Liver (tissue), 3 donors: ENCODE measurements at regions not wholly inside any gene's neighbourhood (a gene's known extent, or its start where the extent isn't known, plus 50 kb on each side); places are given as distances from the start of the nearest gene placed in this dataset.

ENCODE experiments used
- EGR1 ChIP-seq, 2 donors: IDR thresholded peaks; 2 replicates each; pipeline ENCODE4 v1.6.1; 2016 to 2018; ENCODE audit warnings: antibody characterized with exemption in 2 of 2, low read depth in 2 of 2
- GABPA ChIP-seq, 2 donors: IDR thresholded peaks in 1 of 2; conservative IDR thresholded peaks in 1 of 2; 2 replicates each; pipeline ENCODE4 v1.6.1; 2016; ENCODE audit warnings: antibody characterized with exemption in 2 of 2, mild to moderate bottlenecking in 1 of 2, moderate library complexity in 1 of 2
- HNF4G ChIP-seq: IDR thresholded peaks from 2 replicates; pipeline ENCODE4 v1.6.1; 2016; ENCODE audit warnings: antibody characterized with exemption
- JUND ChIP-seq, 2 donors: IDR thresholded peaks; 2 replicates each; pipeline ENCODE4 v1.6.1; 2016; ENCODE audit warnings: antibody characterized with exemption in 2 of 2
- NR2F2 ChIP-seq: IDR thresholded peaks from 2 replicates; pipeline ENCODE4 v1.6.1; 2016; ENCODE audit warnings: antibody characterized with exemption
- RAD21 ChIP-seq, 2 donors: IDR thresholded peaks; 2 replicates each; pipeline ENCODE4 v1.6.1; 2016; ENCODE audit warnings: antibody characterized with exemption in 2 of 2, mild to moderate bottlenecking in 2 of 2
- RXRA ChIP-seq, 2 donors: IDR thresholded peaks; 2 replicates each; pipeline ENCODE4 v1.6.1; 2017 to 2018; ENCODE audit warnings: antibody characterized with exemption in 2 of 2, mild to moderate bottlenecking in 1 of 2
- SP1 ChIP-seq: IDR thresholded peaks from 2 replicates; pipeline ENCODE4 v1.6.1; 2018; ENCODE audit warnings: antibody characterized with exemption, mild to moderate bottlenecking
- TAF1 ChIP-seq: conservative IDR thresholded peaks from 2 replicates; pipeline ENCODE4 v1.6.1; 2016; ENCODE audit warnings: antibody characterized with exemption, mild to moderate bottlenecking
- YY1 ChIP-seq: IDR thresholded peaks from 2 replicates; pipeline ENCODE4 v1.6.1; 2016; ENCODE audit warnings: antibody characterized with exemption, mild to moderate bottlenecking
- TF ChIP-seq, protein P1 (sequence below): fragments of 150-350 bp; IDR thresholded peaks from 2 replicates; pipeline ENCODE4 v1.5.1; 2017; ENCODE audit warnings: improper control_type of control experiment, low read depth, low read length; ENCODE audit not compliant: missing input control
- TF ChIP-seq, protein P2 (sequence below): IDR thresholded peaks from 2 replicates; pipeline ENCODE4 v1.6.1; 2016; ENCODE audit warnings: antibody characterized with exemption
- TF ChIP-seq, protein P3 (sequence below): IDR thresholded peaks from 2 replicates; pipeline ENCODE4 v1.6.1; 2016; ENCODE audit warnings: antibody characterized with exemption
- TF ChIP-seq, protein P4 (sequence below): IDR thresholded peaks from 2 replicates; pipeline ENCODE4 v1.6.1; 2016; ENCODE audit warnings: antibody characterized with exemption
- donor health status: healthy.
- donor health status: healthy.

DNA sequence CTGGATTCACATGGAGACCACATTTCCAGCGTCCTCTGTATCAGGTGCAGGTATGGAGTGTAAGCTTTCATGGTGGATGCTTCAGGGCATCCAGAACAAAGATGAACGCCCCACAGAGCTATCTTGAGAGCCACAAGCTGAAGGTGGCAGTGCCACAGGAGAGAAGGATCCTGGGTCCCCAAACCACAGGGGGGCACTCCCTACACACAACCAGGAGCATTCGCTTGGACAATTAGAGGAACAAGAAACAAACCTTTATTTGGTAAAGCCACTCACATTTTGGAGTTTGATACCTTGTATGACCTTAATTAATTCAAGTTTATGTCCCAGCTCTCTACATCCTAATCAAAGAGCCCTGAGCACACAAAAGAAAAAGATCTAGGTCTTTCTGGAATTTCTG is 406.3 kb downstream of the PREX1 start:
- TF ChIP-seq, protein P1, sequence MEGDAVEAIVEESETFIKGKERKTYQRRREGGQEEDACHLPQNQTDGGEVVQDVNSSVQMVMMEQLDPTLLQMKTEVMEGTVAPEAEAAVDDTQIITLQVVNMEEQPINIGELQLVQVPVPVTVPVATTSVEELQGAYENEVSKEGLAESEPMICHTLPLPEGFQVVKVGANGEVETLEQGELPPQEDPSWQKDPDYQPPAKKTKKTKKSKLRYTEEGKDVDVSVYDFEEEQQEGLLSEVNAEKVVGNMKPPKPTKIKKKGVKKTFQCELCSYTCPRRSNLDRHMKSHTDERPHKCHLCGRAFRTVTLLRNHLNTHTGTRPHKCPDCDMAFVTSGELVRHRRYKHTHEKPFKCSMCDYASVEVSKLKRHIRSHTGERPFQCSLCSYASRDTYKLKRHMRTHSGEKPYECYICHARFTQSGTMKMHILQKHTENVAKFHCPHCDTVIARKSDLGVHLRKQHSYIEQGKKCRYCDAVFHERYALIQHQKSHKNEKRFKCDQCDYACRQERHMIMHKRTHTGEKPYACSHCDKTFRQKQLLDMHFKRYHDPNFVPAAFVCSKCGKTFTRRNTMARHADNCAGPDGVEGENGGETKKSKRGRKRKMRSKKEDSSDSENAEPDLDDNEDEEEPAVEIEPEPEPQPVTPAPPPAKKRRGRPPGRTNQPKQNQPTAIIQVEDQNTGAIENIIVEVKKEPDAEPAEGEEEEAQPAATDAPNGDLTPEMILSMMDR = no peak
- TF ChIP-seq JUND (IDR thresholded peaks at IDR 0.05) (no peak), YY1 (no peak), EGR1 (IDR thresholded peaks at IDR 0.05; ENCODE audit: low read depth in 2 of 2) (no peak), HNF4G (no peak), TAF1 (no peak), GABPA (IDR thresholded peaks at IDR 0.05 in 1 of 2, conservative IDR thresholded peaks at IDR 0.05 in 1 of 2) (no peak), SP1 (no peak), RAD21 (IDR thresholded peaks at IDR 0.05) (no peak), NR2F2 (no peak), RXRA (IDR thresholded peaks at IDR 0.05) (no peak)
- TF ChIP-seq, protein P2, sequence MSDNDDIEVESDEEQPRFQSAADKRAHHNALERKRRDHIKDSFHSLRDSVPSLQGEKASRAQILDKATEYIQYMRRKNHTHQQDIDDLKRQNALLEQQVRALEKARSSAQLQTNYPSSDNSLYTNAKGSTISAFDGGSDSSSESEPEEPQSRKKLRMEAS = no peak
- TF ChIP-seq, protein P3, sequence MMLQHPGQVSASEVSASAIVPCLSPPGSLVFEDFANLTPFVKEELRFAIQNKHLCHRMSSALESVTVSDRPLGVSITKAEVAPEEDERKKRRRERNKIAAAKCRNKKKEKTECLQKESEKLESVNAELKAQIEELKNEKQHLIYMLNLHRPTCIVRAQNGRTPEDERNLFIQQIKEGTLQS = no peak
- TF ChIP-seq, protein P4, sequence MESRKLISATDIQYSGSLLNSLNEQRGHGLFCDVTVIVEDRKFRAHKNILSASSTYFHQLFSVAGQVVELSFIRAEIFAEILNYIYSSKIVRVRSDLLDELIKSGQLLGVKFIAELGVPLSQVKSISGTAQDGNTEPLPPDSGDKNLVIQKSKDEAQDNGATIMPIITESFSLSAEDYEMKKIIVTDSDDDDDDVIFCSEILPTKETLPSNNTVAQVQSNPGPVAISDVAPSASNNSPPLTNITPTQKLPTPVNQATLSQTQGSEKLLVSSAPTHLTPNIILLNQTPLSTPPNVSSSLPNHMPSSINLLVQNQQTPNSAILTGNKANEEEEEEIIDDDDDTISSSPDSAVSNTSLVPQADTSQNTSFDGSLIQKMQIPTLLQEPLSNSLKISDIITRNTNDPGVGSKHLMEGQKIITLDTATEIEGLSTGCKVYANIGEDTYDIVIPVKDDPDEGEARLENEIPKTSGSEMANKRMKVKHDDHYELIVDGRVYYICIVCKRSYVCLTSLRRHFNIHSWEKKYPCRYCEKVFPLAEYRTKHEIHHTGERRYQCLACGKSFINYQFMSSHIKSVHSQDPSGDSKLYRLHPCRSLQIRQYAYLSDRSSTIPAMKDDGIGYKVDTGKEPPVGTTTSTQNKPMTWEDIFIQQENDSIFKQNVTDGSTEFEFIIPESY = no peak
